HCT116 (cell line): ENCODE measurements at regions not wholly inside any gene's neighbourhood (a gene's known extent, or its start where the extent isn't known, plus 50 kb on each side); places are given as distances from the start of the nearest gene placed in this dataset.
A peak's percentile ranks its signal among the peaks of the same experiment; 100 is the strongest.
"Not testable (repeated sequence)": the region's sequence is repeated elsewhere in the genome, so short reads cannot be mapped to it uniquely, and the experiment has no call there.

Source experiments
- ATAC-seq: fragments of 200-7000 bp; cut with Tn5 transposase; 2 replicates; pipeline ENCODE4 v1.9.1; 2020; ENCODE audit warnings: mild to moderate bottlenecking, moderate library complexity
- BruUV-seq: library from RNA; stranded (reverse); fragments of 400-500 nt; replicated peaks from 2 replicates; lab custom pipeline; 2021; lab: Mats Ljungman, UMichigan
- CTCF ChIA-PET: fragments of 300-600 bp; sonication (Branson Sonifier 250); formaldehyde crosslinking; loops from one replicate; lab custom pipeline; 2021; ENCODE audit warnings: antibody characterized with exemption; lab: Charles Lee
- POLR2A ChIA-PET: fragments of 300-600, 350-600 bp; sonication (Branson Sonifier 250); formaldehyde crosslinking; loops from one replicate; lab custom pipeline; 2021; ENCODE audit warnings: antibody characterized with exemption; lab: Charles Lee
- RAD21 ChIA-PET, 2 experiments: fragments of 300-600 bp; sonication (Branson Sonifier 250); formaldehyde crosslinking; loops; one replicate each; lab custom pipeline; 2023; ENCODE audit warnings: low total read pairs in 2 of 2; ENCODE audit not compliant: uncharacterized antibody in 2 of 2, unreplicated experiment in 2 of 2, low non-redundant PET in 1 of 2; lab: Charles Lee
- DNase-seq: peaks from one replicate; pipeline ENCODE4 v3.0.0-alpha.2; 2010; ENCODE audit warnings: low read depth, low spot score
- H2AFZ ChIP-seq: fragments of 200-600 bp; shearing (Covaris generic), sonication (generic); 2 replicates; pipeline ENCODE4 v1.6.1; 2017; ENCODE audit warnings: low read depth, mixed run types, mixed read lengths, antibody characterized with exemption, low read length; ENCODE audit not compliant: poor library complexity, severe bottlenecking
- H3K27ac ChIP-seq: 2 replicates; pipeline ENCODE4 v1.5.1; 2012; ENCODE audit warnings: low read depth, low read length
- H3K27me3 ChIP-seq: fragments of 200-600 bp; sonication (generic); 2 replicates; pipeline ENCODE4 v1.6.1; 2016; ENCODE audit warnings: mixed run types, low read length, mixed read lengths; ENCODE audit not compliant: insufficient read depth
- H3K36me3 ChIP-seq, 2 experiments: fragments of 200-500 bp in 1 of 2; fragments of 200-600 bp in 1 of 2; sonication (Bioruptor generic) in 1 of 2; sonication (generic) in 1 of 2; 2 replicates each; pipeline versions ENCODE4 v1.5.1 to v1.6.1; 2014 to 2016; ENCODE audit warnings: low read length in 2 of 2, inconsistent platforms in 1 of 2, mixed read lengths in 1 of 2, mixed run types in 1 of 2; ENCODE audit not compliant: insufficient read depth in 2 of 2, control insufficient read depth in 1 of 2
- H3K4me1 ChIP-seq, 2 experiments: fragments of 200-600 bp in 1 of 2; sonication (generic) in 1 of 2; 2 replicates each; pipeline versions ENCODE4 v1.5.1 to v1.6.1; 2012 to 2017; ENCODE audit warnings: low read length in 2 of 2, inconsistent platforms in 1 of 2, mild to moderate bottlenecking in 1 of 2, mixed read lengths in 1 of 2, mixed run types in 1 of 2, moderate library complexity in 1 of 2; ENCODE audit not compliant: insufficient read depth in 2 of 2, control insufficient read depth in 1 of 2
- H3K4me2 ChIP-seq: fragments of 200-600 bp; sonication (generic); 2 replicates; pipeline ENCODE4 v1.6.1; 2017; ENCODE audit warnings: mixed run types, low read length, mixed read lengths
- H3K4me3 ChIP-seq, 2 experiments: fragments of 200-600 bp in 1 of 2; sonication (generic) in 1 of 2; replicated peaks in 1 of 2; 2 replicates each; pipeline ENCODE4 v1.5.1; 2011 to 2016; ENCODE audit warnings: low read length in 2 of 2, control low read depth in 1 of 2, low read depth in 1 of 2, mild to moderate bottlenecking in 1 of 2, mixed read lengths in 1 of 2, mixed run types in 1 of 2
- H3K79me2 ChIP-seq: fragments of 200-600 bp; sonication (generic); 2 replicates; pipeline ENCODE4 v1.6.1; 2017; ENCODE audit warnings: mild to moderate bottlenecking, mixed run types, low read length, moderate library complexity, mixed read lengths; ENCODE audit not compliant: insufficient read depth
- H3K9ac ChIP-seq: fragments of 200-600 bp; sonication (generic); 2 replicates; pipeline ENCODE4 v1.6.1; 2016; ENCODE audit warnings: low read length, mixed read lengths
- H3K9me2 ChIP-seq: fragments of 200-600 bp; sonication (generic), shearing (Covaris generic); 2 replicates; pipeline ENCODE4 v1.6.1; 2017; ENCODE audit warnings: mixed run types, mild to moderate bottlenecking, moderate library complexity; ENCODE audit not compliant: insufficient read depth
- H3K9me3 ChIP-seq, 2 experiments: fragments of 200-500 bp in 1 of 2; fragments of 200-600 bp in 1 of 2; sonication (Bioruptor generic) in 1 of 2; sonication (generic) in 1 of 2; 2 replicates each; pipeline ENCODE4 v1.6.1; 2014 to 2017; ENCODE audit warnings: low read length in 2 of 2, mixed read lengths in 2 of 2, inconsistent platforms in 1 of 2, low read depth in 1 of 2, mild to moderate bottlenecking in 1 of 2, mixed run types in 1 of 2, moderate library complexity in 1 of 2; ENCODE audit not compliant: control insufficient read depth in 1 of 2, insufficient read depth in 1 of 2
- H4K20me1 ChIP-seq: fragments of 200-600 bp; sonication (generic), shearing (Covaris generic); 2 replicates; pipeline ENCODE4 v1.6.1; 2017; ENCODE audit warnings: mixed run types, mild to moderate bottlenecking, moderate library complexity; ENCODE audit not compliant: insufficient read depth
- CEBPB ChIP-seq: IDR thresholded peaks from 2 replicates; pipeline ENCODE4 v1.6.1; 2012; ENCODE audit warnings: low read depth
- FOSL1 ChIP-seq: IDR thresholded peaks from 2 replicates; pipeline ENCODE4 v1.6.1; 2012; ENCODE audit warnings: low read depth
- JUND ChIP-seq: IDR thresholded peaks from 2 replicates; pipeline ENCODE4 v1.6.1; 2012
- SP1 ChIP-seq: IDR thresholded peaks from 2 replicates; pipeline ENCODE4 v1.6.1; 2012; ENCODE audit warnings: low read depth
- TCF7L2 ChIP-seq: IDR thresholded peaks from 2 replicates; pipeline ENCODE4 v1.7.0; 2011; ENCODE audit warnings: borderline replicate concordance, inconsistent platforms; ENCODE audit not compliant: insufficient read depth, insufficient read length; ENCODE audit errors: extremely low read depth
- intact Hi-C: fragments of 100-400 bp; cut with micrococcal nuclease; formaldehyde crosslinking; loops from 2 replicates; pipeline ENCODE4 v1.10.0; 2022

DNA sequence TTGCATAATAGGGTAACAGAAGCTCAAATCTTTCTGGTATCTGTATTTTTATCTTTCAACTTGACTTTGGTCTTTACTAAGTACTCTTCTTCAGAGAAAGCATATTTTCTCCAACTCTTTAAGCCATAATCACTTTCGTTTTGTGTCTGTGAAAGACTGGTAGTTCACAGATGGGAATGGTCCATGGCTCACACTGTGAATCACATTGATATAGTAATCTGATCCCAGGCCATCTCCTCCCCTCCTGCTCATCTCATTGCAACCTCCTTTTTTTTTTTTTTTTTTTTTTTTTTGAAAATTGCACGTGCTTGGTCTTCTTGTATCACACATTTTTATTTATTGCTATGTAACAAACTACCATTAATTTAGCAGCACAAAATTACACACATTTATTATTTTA, 694.5 kb upstream of the SLIT2 start:
- no peak for ATAC-seq
- no peak for DNase-seq
- Histone ChIP-seq H3K9ac (0 out of 2 replicates have a peak overlapping the region, but pooled peaks have one; percentile 6), H3K4me2 (peak overlapping the region; percentile 64), H4K20me1 (no peaks in the 10 kb centered on the region), H3K36me3 (no peaks in the 10 kb centered on the region), H3K79me2 (no peaks in the 10 kb centered on the region), H3K4me3 (no peak overlapping the region), H3K27me3 (no peaks in the 10 kb centered on the region), H3K9me3 (no peaks in the 10 kb centered on the region; a peak in 1 of 4 replicates), H3K9me2 (no peaks in the 10 kb centered on the region), H3K4me1 (peaks cover 11 to 28% of the 10 kb centered on the region in 2 experiments), H2AFZ (no peak overlapping the region), H3K27ac (no peak overlapping the region)
- TF ChIP-seq CEBPB: no peak
- no TSS peak for BruUV-seq
- intact Hi-C loops: no loop called here
- RAD21 ChIA-PET: no interaction called here
- POLR2A ChIA-PET: no interaction called here
- CTCF ChIA-PET: no interaction called here

GRCh38 chr4:19556276-19556675, 695.4 kb upstream of the SLIT2 start:
- H3K4me3 ChIP-seq: peak overlapping the region; percentile 9 to 30; a peak in 3 of 4 replicates
- RAD21 ChIA-PET, H3K9me2 ChIP-seq, BruUV-seq, H3K36me3 ChIP-seq, H3K27me3 ChIP-seq, CTCF ChIA-PET, intact Hi-C loops, POLR2A ChIA-PET, H3K79me2 ChIP-seq, H3K9me3 ChIP-seq, H2AFZ ChIP-seq, H4K20me1 ChIP-seq: not testable (repeated sequence)
- H3K4me1 ChIP-seq: peaks cover 11 to 23% of the 10 kb centered on the region in 2 experiments
- peak overlapping the region; percentile 22; the same call in 1 of the 2 replicates for H3K9ac ChIP-seq
- peak; percentile 63 for ATAC-seq
- DNase-seq: peak; percentile 54
- peak overlapping the region; percentile 54; the same call in 1 of the 2 replicates for H3K27ac ChIP-seq
- peak overlapping the region; percentile 64 for H3K4me2 ChIP-seq
- TF ChIP-seq TCF7L2 (peak; percentile 48), FOSL1 (peak; percentile 58), SP1 (peak; percentile 32; the same call in 1 of the 2 replicates), JUND (0 out of 2 replicates have a peak, but pooled peaks have one; percentile 46)
